ENCODE measurements at regions not wholly inside any gene's neighbourhood (a gene's known extent, or its start where the extent isn't known, plus 50 kb on each side); places are given as distances from the start of the nearest gene placed in this dataset.

DNA sequence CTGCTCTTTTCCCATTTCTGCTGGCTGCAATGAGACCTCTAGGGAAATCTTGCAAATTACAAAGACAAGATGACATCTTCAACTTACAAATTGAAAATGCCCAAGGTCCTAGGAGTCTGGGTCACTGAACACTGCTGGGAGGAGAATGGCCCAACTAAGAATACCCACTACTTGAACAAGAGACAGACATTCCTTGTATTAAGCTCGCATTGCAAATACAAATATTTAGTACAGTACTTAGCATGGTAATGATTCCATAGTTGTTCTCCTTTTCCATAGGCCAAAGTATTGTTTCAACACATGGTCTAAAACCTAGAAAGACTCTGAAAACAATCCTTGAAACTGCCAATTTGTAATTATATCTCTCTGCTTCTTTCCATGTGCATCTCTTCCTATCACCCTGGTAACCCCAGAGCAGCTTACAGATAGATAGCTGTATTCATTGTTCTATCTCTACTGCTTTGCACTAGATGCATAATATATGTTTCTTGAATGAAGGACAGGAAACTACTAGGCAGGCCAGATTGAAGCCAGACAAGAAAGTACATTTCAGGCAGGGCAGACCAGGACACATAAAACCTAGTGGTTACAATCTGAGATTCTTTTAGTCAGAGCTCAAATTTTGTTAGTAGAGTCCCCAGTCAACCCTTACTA, 1545.7 kb upstream of the TENM4 start:
- TF ChIP-seq, protein P1, sequence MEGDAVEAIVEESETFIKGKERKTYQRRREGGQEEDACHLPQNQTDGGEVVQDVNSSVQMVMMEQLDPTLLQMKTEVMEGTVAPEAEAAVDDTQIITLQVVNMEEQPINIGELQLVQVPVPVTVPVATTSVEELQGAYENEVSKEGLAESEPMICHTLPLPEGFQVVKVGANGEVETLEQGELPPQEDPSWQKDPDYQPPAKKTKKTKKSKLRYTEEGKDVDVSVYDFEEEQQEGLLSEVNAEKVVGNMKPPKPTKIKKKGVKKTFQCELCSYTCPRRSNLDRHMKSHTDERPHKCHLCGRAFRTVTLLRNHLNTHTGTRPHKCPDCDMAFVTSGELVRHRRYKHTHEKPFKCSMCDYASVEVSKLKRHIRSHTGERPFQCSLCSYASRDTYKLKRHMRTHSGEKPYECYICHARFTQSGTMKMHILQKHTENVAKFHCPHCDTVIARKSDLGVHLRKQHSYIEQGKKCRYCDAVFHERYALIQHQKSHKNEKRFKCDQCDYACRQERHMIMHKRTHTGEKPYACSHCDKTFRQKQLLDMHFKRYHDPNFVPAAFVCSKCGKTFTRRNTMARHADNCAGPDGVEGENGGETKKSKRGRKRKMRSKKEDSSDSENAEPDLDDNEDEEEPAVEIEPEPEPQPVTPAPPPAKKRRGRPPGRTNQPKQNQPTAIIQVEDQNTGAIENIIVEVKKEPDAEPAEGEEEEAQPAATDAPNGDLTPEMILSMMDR (IDR thresholded peaks at IDR 0.05; ENCODE audit: low read depth, low read length, missing input control): no peak
- TF ChIP-seq GABPA (IDR thresholded peaks at IDR 0.05 in 1 of 2, conservative IDR thresholded peaks at IDR 0.05 in 1 of 2): no peak
- TF ChIP-seq RAD21 (IDR thresholded peaks at IDR 0.05): no peak

Data from liver (tissue), 3 donors.